HEK293 (cell line): ENCODE measurements at regions not wholly inside any gene's neighbourhood (a gene's known extent, or its start where the extent isn't known, plus 50 kb on each side); places are given as distances from the start of the nearest gene placed in this dataset.
A peak's percentile ranks its signal among the peaks of the same experiment; 100 is the strongest.

ENCODE experiments used
- TCF7L2 ChIP-seq: IDR thresholded peaks from 2 replicates; pipeline ENCODE4 v1.6.1; 2011; ENCODE audit warnings: low read depth, mild to moderate bottlenecking, inconsistent platforms, low read length, moderate library complexity, borderline replicate concordance
- TRIM28 ChIP-seq: IDR thresholded peaks from 2 replicates; pipeline ENCODE4 v1.6.1; 2011; ENCODE audit warnings: low read length, control low read depth, borderline replicate concordance
- ZNF274 ChIP-seq, 2 experiments: fragments of 200-500 bp in 1 of 2; fragments of 450-650 bp in 1 of 2; sonication (Bioruptor generic) in 1 of 2; formaldehyde crosslinking in 1 of 2; IDR thresholded peaks; 2 replicates each; pipeline versions ENCODE4 v1.5.1 to v1.6.1; 2014 to 2016; ENCODE audit warnings: borderline replicate concordance in 1 of 2, inconsistent platforms in 1 of 2, low read length in 1 of 2, missing biosample characterization in 1 of 2, missing genetic modification characterization in 1 of 2
- ZNF501 ChIP-seq: fragments of 450-650 bp; formaldehyde crosslinking; IDR thresholded peaks from 2 replicates; pipeline ENCODE4 v1.5.1; 2016; ENCODE audit warnings: missing biosample characterization, missing genetic modification characterization
- ZNF585B ChIP-seq: fragments of 450-650 bp; formaldehyde crosslinking; IDR thresholded peaks from 2 replicates; pipeline ENCODE4 v1.5.1; 2016; ENCODE audit warnings: missing biosample characterization, missing genetic modification characterization

- TF ChIP-seq TCF7L2 (no peak), ZNF585B (tag by site-specific recombination) (no peak), ZNF501 (0 out of 2 replicates have a peak, but pooled peaks have one; percentile 52), ZNF274 (IDR thresholded peaks at IDR 0.05; ENCODE audit: low read length) (no peak), ZNF274 (tag by site-specific recombination; IDR thresholded peaks at IDR 0.05; ENCODE audit: borderline replicate concordance) (no peak), TRIM28 (peak; percentile 48; the same call in 1 of the 2 replicates)
Measured at GRCh38 chr12:46473634-46474329, 101.2 kb upstream of the SLC38A2 start.
